Pancreas (tissue), 10 donors: ENCODE measurements at regions not wholly inside any gene's neighbourhood (a gene's known extent, or its start where the extent isn't known, plus 50 kb on each side); places are given as distances from the start of the nearest gene placed in this dataset.
A peak's percentile ranks its signal among the peaks of the same experiment; 100 is the strongest.

ENCODE experiments used
- ATAC-seq, 4 donors: fragments of 200-7000 bp; cut with Tn5 transposase; one replicate each; pipeline versions ENCODE4 v1.8.0 to v1.9.1; 2020; ENCODE audit warnings: mild to moderate bottlenecking in 4 of 4, moderate library complexity in 4 of 4
- DNase-seq, 6 donors: peaks; one replicate each; pipeline ENCODE4 v3.0.0-alpha.2; 2020
- FAIRE-seq: peaks from 2 replicates; lab custom pipeline; 2012; peaks lifted over from hg19 to GRCh38; lab: Jason Lieb, UNC
- H3K27ac ChIP-seq, 4 donors: fragments of 200-600 bp; sonication (generic); 1 replicate in 3 of 4; 2 replicates in 1 of 4; pipeline versions ENCODE4 v1.5.0 to v1.8.0; 2020
- H3K27me3 ChIP-seq, 4 donors: fragments of 200-600 bp; one replicate each; pipeline ENCODE4 v1.8.0; 2021
- H3K36me3 ChIP-seq, 3 donors: fragments of 200-600 bp; sonication (generic) in 1 of 3; one replicate each; pipeline versions ENCODE4 v1.5.0 to v1.8.0; 2020 to 2021
- H3K4me1 ChIP-seq, 3 donors: fragments of 200-600 bp; one replicate each; pipeline ENCODE4 v1.8.0; 2021
- H3K4me3 ChIP-seq, 4 donors: fragments of 200-600 bp; sonication (generic) in 2 of 4; one replicate each; pipeline versions ENCODE4 v1.5.0 to v1.8.0; 2020 to 2021
- H3K9me3 ChIP-seq, 4 donors: fragments of 200-600 bp; one replicate each; pipeline ENCODE4 v1.8.0; 2021
- WGBS, 2 donors: extraction: QIAGEN DNeasy Blood & Tissue Kit; methylation state at CpG; one replicate each; pipeline ENCODE4 v1.1.7; 2013; 5-methylcytosine and 5-hydroxymethylcytosine counted together
- intact Hi-C, 3 donors: fragments of 100-400 bp; cut with DNase I; formaldehyde crosslinking; loops; one replicate each; pipeline versions ENCODE4 v1.11.1 to v1.14.2; 2022
- TF ChIP-seq, protein P1 (sequence below), 4 donors: fragments of 200-600 bp; sonication (generic) in 3 of 4; IDR thresholded peaks; one replicate each; pipeline versions ENCODE4 v1.5.0 to v1.8.0; 2021; ENCODE audit warnings: antibody characterized with exemption in 4 of 4
- donor health status: healthy with polysubstance abuse.
- donor health status: DM: no; HTN: no; CAD: no; lungs with moderate emphysema.
- donor health status: DM: no; HTN: no; CAD: no.
- donor health status: control.
- donor health status: control.
- donor health status: Bipolar disorder and iron deficiency.
- donor health status: DM: yes; HTN: yes; CAD: no.
- donor health status: DM: no; HTN: no; CAD: no.
- donor health status: DM: no; HTN: no; CAD: no.
- donor health status: DM: yes; HTN: yes; CAD: no.

DNA sequence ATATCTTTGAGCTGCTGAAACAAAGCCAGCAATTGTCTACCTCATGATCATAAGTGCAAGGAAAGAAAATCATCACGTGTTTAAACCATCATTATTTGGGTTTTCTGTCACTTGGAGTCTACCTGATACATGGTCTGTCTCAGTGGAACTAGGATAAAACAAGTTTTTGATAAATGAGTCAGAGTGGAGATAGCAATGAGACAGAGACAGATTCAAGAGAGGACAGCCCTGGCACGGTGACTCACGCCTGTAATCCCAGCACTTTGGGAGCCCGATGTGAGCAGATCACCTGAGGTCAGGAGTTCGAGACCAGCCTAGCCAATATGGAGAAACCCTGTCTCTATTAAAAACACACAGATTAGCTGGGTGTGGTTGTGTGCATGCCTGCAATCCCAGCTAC is 93.8 kb downstream of the PMAIP1 start:
- 65% methylated on average over 5 of the region's 5 CpGs for WGBS, 2 donors
- H3K36me3 ChIP-seq = no peaks in the 10 kb centered on the region
- TF ChIP-seq, protein P1, sequence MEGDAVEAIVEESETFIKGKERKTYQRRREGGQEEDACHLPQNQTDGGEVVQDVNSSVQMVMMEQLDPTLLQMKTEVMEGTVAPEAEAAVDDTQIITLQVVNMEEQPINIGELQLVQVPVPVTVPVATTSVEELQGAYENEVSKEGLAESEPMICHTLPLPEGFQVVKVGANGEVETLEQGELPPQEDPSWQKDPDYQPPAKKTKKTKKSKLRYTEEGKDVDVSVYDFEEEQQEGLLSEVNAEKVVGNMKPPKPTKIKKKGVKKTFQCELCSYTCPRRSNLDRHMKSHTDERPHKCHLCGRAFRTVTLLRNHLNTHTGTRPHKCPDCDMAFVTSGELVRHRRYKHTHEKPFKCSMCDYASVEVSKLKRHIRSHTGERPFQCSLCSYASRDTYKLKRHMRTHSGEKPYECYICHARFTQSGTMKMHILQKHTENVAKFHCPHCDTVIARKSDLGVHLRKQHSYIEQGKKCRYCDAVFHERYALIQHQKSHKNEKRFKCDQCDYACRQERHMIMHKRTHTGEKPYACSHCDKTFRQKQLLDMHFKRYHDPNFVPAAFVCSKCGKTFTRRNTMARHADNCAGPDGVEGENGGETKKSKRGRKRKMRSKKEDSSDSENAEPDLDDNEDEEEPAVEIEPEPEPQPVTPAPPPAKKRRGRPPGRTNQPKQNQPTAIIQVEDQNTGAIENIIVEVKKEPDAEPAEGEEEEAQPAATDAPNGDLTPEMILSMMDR (IDR thresholded peaks at IDR 0.05) = no peak
- H3K4me3 ChIP-seq = no peak overlapping the region
- no peaks in the 10 kb centered on the region for H3K4me1 ChIP-seq
- DNase-seq (no peak), FAIRE-seq (no peak), ATAC-seq (no peak)
- no peaks in the 10 kb centered on the region for H3K9me3 ChIP-seq
- intact Hi-C loops = loop anchor here in 1 of 3 donors (10.0 kb wide), 1 partner anchor 561 kb away; no protein-coding TSS in a partner anchor
- H3K27me3 ChIP-seq = peaks cover 0 to 13% (median 0%) of the 10 kb centered on the region in 4 donors
- H3K27ac ChIP-seq = no peak overlapping the region

DNA sequence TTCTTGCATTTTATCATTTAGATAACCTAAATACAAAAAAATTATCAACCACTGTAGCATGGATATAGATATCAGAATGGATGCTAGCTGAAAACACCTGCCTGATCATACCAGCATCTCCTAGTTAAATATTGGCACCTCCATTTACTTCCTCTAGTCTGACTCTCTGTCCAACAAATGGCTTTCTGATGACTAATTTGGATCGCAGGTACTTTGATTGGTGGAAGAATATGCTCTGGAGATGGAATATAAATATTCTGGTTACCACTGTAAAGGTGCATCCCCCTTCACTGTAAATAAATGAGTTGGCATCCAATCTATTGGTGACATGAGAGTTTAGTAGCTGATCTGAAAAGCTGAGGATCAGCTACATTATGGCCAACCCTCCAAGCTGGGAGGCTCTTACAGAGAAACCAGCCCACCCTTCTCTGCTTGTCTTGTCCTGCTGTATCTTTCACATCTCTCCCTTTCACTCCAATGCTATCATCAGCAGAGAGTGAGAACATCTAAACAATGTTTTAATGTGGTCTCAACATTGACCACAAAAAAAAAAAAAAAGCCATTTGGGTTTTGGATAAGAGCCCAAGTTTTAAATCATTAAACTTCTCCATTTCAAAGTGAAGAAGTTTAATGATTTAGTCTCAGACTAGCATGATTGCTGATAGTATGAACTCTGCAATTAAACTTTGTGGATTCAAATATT is 90.5 kb downstream of the PMAIP1 start:
- DNase-seq = no peak
- Histone ChIP-seq H3K27me3 (peaks cover 0 to 13% (median 0%) of the 10 kb centered on the region in 4 donors), H3K36me3 (no peaks in the 10 kb centered on the region), H3K27ac (no peak overlapping the region), H3K4me3 (no peak overlapping the region), H3K9me3 (no peaks in the 10 kb centered on the region), H3K4me1 (no peaks in the 10 kb centered on the region)
- WGBS, 2 donors = 34 to 38% methylated on average over 1 of the region's 1 CpG
- no peak for ATAC-seq
- TF ChIP-seq, protein P1 (IDR thresholded peaks at IDR 0.05) = no peak
- FAIRE-seq = no peak
- intact Hi-C loops = loop anchor here in 1 of 3 donors (10.0 kb wide), 1 partner anchor 565 kb away; no protein-coding TSS in a partner anchor

GRCh38 chr18:59988098-59988706 is 88.4 kb downstream of the PMAIP1 start:
- Histone ChIP-seq H3K9me3 (no peaks in the 10 kb centered on the region), H3K4me3 (no peak overlapping the region), H3K36me3 (no peaks in the 10 kb centered on the region), H3K27ac (no peak overlapping the region), H3K27me3 (peaks cover 0 to 13% (median 0%) of the 10 kb centered on the region in 4 donors), H3K4me1 (no peaks in the 10 kb centered on the region)
- peak in 3 of 4 donors; percentile 66 to 79 (median 67) for ATAC-seq
- peak; percentile 97 for FAIRE-seq
- WGBS, 2 donors = 18% methylated on average over 5 of the region's 5 CpGs
- TF ChIP-seq, protein P1 (IDR thresholded peaks at IDR 0.05) = peak; percentile 56 to 85 (median 79)
- intact Hi-C loops = no loop called here
- DNase-seq = peak in 1 of 6 donors; percentile 27

GRCh38 chr18:59987102-59987501 is 87.3 kb downstream of the PMAIP1 start:
- H3K4me3 ChIP-seq = no peak overlapping the region
- H3K27me3 ChIP-seq = peaks cover 0 to 11% (median 0%) of the 10 kb centered on the region in 4 donors
- H3K9me3 ChIP-seq = no peaks in the 10 kb centered on the region
- no peaks in the 10 kb centered on the region for H3K4me1 ChIP-seq
- intact Hi-C loops = no loop called here
- no peak overlapping the region for H3K27ac ChIP-seq
- DNase-seq (no peak), FAIRE-seq (no peak), ATAC-seq (no peak)
- no peaks in the 10 kb centered on the region for H3K36me3 ChIP-seq
- 54 to 61% methylated on average over 4 of the region's 4 CpGs for WGBS, 2 donors
- TF ChIP-seq, protein P1 (IDR thresholded peaks at IDR 0.05) = no peak
